ENCODE measurements at regions not wholly inside any gene's neighbourhood (a gene's known extent, or its start where the extent isn't known, plus 50 kb on each side); places are given as distances from the start of the nearest gene placed in this dataset.

GRCh38 chr7:118563311-118563710 lies 338.8 kb downstream of the ANKRD7 start:
- Mint-ChIP-seq H3K4me3 (no peak overlapping the region), H3K36me3 (no peaks in the 10 kb centered on the region), H3K9me3 (no peaks in the 10 kb centered on the region), H3K27ac (no peak overlapping the region), H3K27me3 (no peaks in the 10 kb centered on the region), H3K4me1 (ENCODE audit: unreplicated experiment) (no peaks in the 10 kb centered on the region)
- TF ChIP-seq CTCF (conservative IDR thresholded peaks at IDR 0.05) = no peak
- no peak for DNase-seq (ENCODE audit: extremely low spot score, unreplicated experiment)

GRCh38 chr7:118572604-118573003 lies 348.1 kb downstream of the ANKRD7 start:
- Mint-ChIP-seq H3K9me3 (no peaks in the 10 kb centered on the region), H3K27ac (no peak overlapping the region), H3K4me1 (ENCODE audit: unreplicated experiment) (no peaks in the 10 kb centered on the region), H3K27me3 (no peaks in the 10 kb centered on the region), H3K36me3 (no peaks in the 10 kb centered on the region), H3K4me3 (no peak overlapping the region)
- TF ChIP-seq CTCF (conservative IDR thresholded peaks at IDR 0.05) = no peak
- DNase-seq (ENCODE audit: extremely low spot score, unreplicated experiment) = no peak

- no peak overlapping the region for H3K4me3 Mint-ChIP-seq
- H3K27ac Mint-ChIP-seq = no peak overlapping the region
- no peaks in the 10 kb centered on the region for H3K9me3 Mint-ChIP-seq
- no peaks in the 10 kb centered on the region for H3K36me3 Mint-ChIP-seq
- no peak for DNase-seq (ENCODE audit: extremely low spot score, unreplicated experiment)
- no peak for TF ChIP-seq CTCF (conservative IDR thresholded peaks at IDR 0.05)
- no peaks in the 10 kb centered on the region for H3K27me3 Mint-ChIP-seq
- H3K4me1 Mint-ChIP-seq (ENCODE audit: unreplicated experiment) = no peaks in the 10 kb centered on the region
These were observed 348.6 kb downstream of the ANKRD7 start for GRCh38 chr7:118573085-118573484.

GRCh38 chr7:118575393-118575948 lies 351.0 kb downstream of the ANKRD7 start:
- no peak overlapping the region for H3K27ac Mint-ChIP-seq
- no peaks in the 10 kb centered on the region for H3K4me1 Mint-ChIP-seq (ENCODE audit: unreplicated experiment)
- H3K4me3 Mint-ChIP-seq = no peak overlapping the region
- H3K27me3 Mint-ChIP-seq = no peaks in the 10 kb centered on the region
- no peaks in the 10 kb centered on the region for H3K36me3 Mint-ChIP-seq
- DNase-seq (ENCODE audit: extremely low spot score, unreplicated experiment) = no peak
- no peaks in the 10 kb centered on the region for H3K9me3 Mint-ChIP-seq
- no peak for TF ChIP-seq CTCF (conservative IDR thresholded peaks at IDR 0.05)

- Mint-ChIP-seq H3K4me3 (no peak overlapping the region), H3K36me3 (no peaks in the 10 kb centered on the region), H3K27ac (no peak overlapping the region), H3K4me1 (ENCODE audit: unreplicated experiment) (no peaks in the 10 kb centered on the region), H3K27me3 (no peaks in the 10 kb centered on the region), H3K9me3 (peaks cover 3% of the 10 kb centered on the region)
- TF ChIP-seq CTCF (conservative IDR thresholded peaks at IDR 0.05) = no peak
- no peak for DNase-seq (ENCODE audit: extremely low spot score, unreplicated experiment)
These were observed 356.4 kb downstream of the ANKRD7 start for GRCh38 chr7:118580743-118581382.
